ENCODE measurements at regions not wholly inside any gene's neighbourhood (a gene's known extent, or its start where the extent isn't known, plus 50 kb on each side); places are given as distances from the start of the nearest gene placed in this dataset.

GRCh38 chr6:21467091-21467490 is 126.5 kb upstream of the SOX4 start:
- H3K4me3 ChIP-seq (ENCODE audit: low read depth, low read length), result no peak overlapping the region
- TF ChIP-seq CTCF (IDR thresholded peaks at IDR 0.05; ENCODE audit: low read depth, low read length), result no peak
- H3K27me3 ChIP-seq (ENCODE audit: insufficient read depth, low read depth, severe bottlenecking), result no peaks in the 10 kb centered on the region
- no peak for DNase-seq
- no peak overlapping the region for H3K27ac ChIP-seq
- H3K36me3 ChIP-seq, result no peaks in the 10 kb centered on the region
- peaks cover 5% of the 10 kb centered on the region for H3K9me3 ChIP-seq (ENCODE audit: severe bottlenecking)

- Histone ChIP-seq H3K36me3 (no peaks in the 10 kb centered on the region), H3K27me3 (ENCODE audit: insufficient read depth, low read depth, severe bottlenecking) (no peaks in the 10 kb centered on the region), H3K27ac (no peak overlapping the region), H3K4me3 (ENCODE audit: low read depth, low read length) (no peak overlapping the region), H3K9me3 (ENCODE audit: severe bottlenecking) (peaks cover 5% of the 10 kb centered on the region)
- no peak for DNase-seq
- no peak for TF ChIP-seq CTCF (IDR thresholded peaks at IDR 0.05; ENCODE audit: low read depth, low read length)
Observed at GRCh38 chr6:21468461-21468860, 125.1 kb upstream of the SOX4 start.

- TF ChIP-seq CTCF (IDR thresholded peaks at IDR 0.05; ENCODE audit: low read depth, low read length), result no peak
- no peaks in the 10 kb centered on the region for H3K27me3 ChIP-seq (ENCODE audit: insufficient read depth, low read depth, severe bottlenecking)
- no peak for DNase-seq
- no peak overlapping the region for H3K4me3 ChIP-seq (ENCODE audit: low read depth, low read length)
- no peak overlapping the region for H3K27ac ChIP-seq
- peaks cover 5% of the 10 kb centered on the region for H3K9me3 ChIP-seq (ENCODE audit: severe bottlenecking)
- H3K36me3 ChIP-seq, result no peaks in the 10 kb centered on the region
Observed at GRCh38 chr6:21469213-21469612, 124.3 kb upstream of the SOX4 start.

- no peaks in the 10 kb centered on the region for H3K9me3 ChIP-seq (ENCODE audit: severe bottlenecking)
- TF ChIP-seq CTCF (IDR thresholded peaks at IDR 0.05; ENCODE audit: low read depth, low read length), result no peak
- no peak overlapping the region for H3K4me3 ChIP-seq (ENCODE audit: low read depth, low read length)
- H3K27ac ChIP-seq, result no peak overlapping the region
- no peak for DNase-seq
- no peaks in the 10 kb centered on the region for H3K27me3 ChIP-seq (ENCODE audit: insufficient read depth, low read depth, severe bottlenecking)
- no peaks in the 10 kb centered on the region for H3K36me3 ChIP-seq
Observed at GRCh38 chr6:21476112-21476511, 117.4 kb upstream of the SOX4 start.

GRCh38 chr6:21478411-21478810 is 115.1 kb upstream of the SOX4 start:
- H3K27ac ChIP-seq, result no peak overlapping the region
- H3K27me3 ChIP-seq (ENCODE audit: insufficient read depth, low read depth, severe bottlenecking), result no peaks in the 10 kb centered on the region
- DNase-seq, result no peak
- H3K4me3 ChIP-seq (ENCODE audit: low read depth, low read length), result no peak overlapping the region
- H3K36me3 ChIP-seq, result no peaks in the 10 kb centered on the region
- TF ChIP-seq CTCF (IDR thresholded peaks at IDR 0.05; ENCODE audit: low read depth, low read length), result no peak
- H3K9me3 ChIP-seq (ENCODE audit: severe bottlenecking), result no peaks in the 10 kb centered on the region

- Histone ChIP-seq H3K9me3 (ENCODE audit: severe bottlenecking) (no peaks in the 10 kb centered on the region), H3K4me3 (ENCODE audit: low read depth, low read length) (no peak overlapping the region), H3K36me3 (no peaks in the 10 kb centered on the region), H3K27me3 (ENCODE audit: insufficient read depth, low read depth, severe bottlenecking) (no peaks in the 10 kb centered on the region), H3K27ac (no peak overlapping the region)
- DNase-seq, result no peak
- TF ChIP-seq CTCF (IDR thresholded peaks at IDR 0.05; ENCODE audit: low read depth, low read length), result no peak
Observed at GRCh38 chr6:21478883-21479539, 114.5 kb upstream of the SOX4 start.

Measured in WERI-Rb-1 (cell line).